ENCODE measurements at regions not wholly inside any gene's neighbourhood (a gene's known extent, or its start where the extent isn't known, plus 50 kb on each side); places are given as distances from the start of the nearest gene placed in this dataset.
"Not testable (repeated sequence)": the region's sequence is repeated elsewhere in the genome, so short reads cannot be mapped to it uniquely, and the experiment has no call there.

DNA sequence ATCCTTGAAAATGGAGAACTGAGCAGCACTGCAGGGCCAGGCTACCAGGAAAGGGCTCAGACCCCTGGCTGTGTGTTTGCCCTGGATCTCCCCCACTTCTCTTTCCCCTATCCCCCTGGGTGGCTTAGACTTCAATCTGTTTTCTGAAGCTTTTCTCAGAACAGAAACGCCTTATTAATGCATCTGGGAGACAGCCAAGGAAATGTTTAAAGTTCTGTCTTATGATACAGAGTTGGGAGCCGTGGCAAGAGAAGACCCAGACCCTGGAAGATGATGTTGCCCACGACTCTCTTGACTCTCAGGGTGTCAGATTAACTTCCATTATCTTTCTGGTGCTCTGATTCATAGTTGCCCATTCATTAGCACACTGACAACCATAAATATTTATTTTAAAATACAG, 107.1 kb downstream of the EBLN1 start:
- no peak for DNase-seq (ENCODE audit: extremely low read depth, low read depth)
- TF ChIP-seq, protein P1, sequence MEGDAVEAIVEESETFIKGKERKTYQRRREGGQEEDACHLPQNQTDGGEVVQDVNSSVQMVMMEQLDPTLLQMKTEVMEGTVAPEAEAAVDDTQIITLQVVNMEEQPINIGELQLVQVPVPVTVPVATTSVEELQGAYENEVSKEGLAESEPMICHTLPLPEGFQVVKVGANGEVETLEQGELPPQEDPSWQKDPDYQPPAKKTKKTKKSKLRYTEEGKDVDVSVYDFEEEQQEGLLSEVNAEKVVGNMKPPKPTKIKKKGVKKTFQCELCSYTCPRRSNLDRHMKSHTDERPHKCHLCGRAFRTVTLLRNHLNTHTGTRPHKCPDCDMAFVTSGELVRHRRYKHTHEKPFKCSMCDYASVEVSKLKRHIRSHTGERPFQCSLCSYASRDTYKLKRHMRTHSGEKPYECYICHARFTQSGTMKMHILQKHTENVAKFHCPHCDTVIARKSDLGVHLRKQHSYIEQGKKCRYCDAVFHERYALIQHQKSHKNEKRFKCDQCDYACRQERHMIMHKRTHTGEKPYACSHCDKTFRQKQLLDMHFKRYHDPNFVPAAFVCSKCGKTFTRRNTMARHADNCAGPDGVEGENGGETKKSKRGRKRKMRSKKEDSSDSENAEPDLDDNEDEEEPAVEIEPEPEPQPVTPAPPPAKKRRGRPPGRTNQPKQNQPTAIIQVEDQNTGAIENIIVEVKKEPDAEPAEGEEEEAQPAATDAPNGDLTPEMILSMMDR (IDR thresholded peaks at IDR 0.05; ENCODE audit: low read depth, low read length, missing control alignments) = no peak
- no peak overlapping the region for H3K4me3 ChIP-seq (replicated peaks; ENCODE audit: low read depth, low read length)

DNA sequence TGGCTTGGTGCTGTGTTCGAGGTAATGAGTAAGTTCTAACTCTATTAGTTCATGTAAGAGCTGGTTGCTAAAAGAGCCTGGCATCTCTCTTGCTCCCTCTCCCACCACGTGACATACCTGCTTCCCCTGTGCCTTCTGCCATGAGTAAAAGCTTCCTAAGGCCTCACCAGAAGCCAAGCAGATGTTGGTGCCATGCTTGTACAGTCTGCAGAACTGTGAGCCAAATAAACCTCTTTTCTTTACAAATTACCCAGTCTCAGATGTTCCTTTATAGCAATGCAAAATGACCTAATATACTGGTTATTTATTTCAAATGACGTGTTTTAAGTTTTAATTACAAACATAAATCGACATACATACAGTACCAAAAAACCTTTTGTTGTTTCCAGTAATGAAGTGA, 101.7 kb upstream of the DNAJC1 start:
- TF ChIP-seq, protein P1 (IDR thresholded peaks at IDR 0.05; ENCODE audit: low read depth, low read length, missing control alignments) = no peak
- no peak for DNase-seq (ENCODE audit: extremely low read depth, low read depth)
- no peak overlapping the region for H3K4me3 ChIP-seq (replicated peaks; ENCODE audit: low read depth, low read length)

DNA sequence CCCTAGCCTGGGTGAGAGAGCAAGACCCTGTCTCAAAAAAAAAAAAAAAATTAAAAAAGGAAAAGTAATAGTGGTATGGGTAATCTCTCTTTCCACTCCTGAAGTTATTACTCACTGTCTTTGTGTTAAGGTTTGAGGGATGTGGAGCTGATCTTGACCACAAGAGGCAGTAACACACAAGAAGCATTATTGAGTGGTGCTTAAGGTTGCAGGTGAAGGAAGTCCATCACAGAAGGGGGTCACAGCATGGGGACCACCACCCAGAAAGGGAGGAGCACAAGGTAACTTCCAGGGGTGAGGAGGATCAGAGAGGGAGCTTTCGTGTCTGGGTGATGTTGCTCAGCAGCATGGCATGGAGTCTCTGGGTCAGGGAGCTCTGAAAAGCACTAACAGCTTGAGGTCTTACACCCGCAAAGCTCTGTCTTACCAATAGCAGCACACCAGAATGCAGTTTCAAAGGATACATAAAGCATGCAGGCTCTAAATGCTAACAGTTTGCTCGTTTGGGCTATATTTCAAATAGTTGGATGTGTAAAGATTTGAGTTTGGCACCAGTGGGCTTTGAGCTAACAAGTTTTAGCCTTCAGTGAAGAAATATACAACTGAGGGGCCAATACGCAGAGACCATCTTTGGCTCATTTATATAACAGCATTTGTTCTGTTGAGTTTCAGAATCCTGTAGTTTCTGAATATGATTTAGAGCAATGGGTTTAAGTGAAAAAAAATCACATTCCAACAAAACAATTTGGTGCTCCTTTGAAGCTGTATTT, 100.4 kb upstream of the DNAJC1 start:
- TF ChIP-seq, protein P1 (IDR thresholded peaks at IDR 0.05; ENCODE audit: low read depth, low read length, missing control alignments) = peak; percentile 32
- no peak overlapping the region for H3K4me3 ChIP-seq (replicated peaks; ENCODE audit: low read depth, low read length)
- no peak for DNase-seq (ENCODE audit: extremely low read depth, low read depth)

GRCh38 chr10:22097696-22098095, 94.2 kb upstream of the DNAJC1 start:
- TF ChIP-seq, protein P1 (IDR thresholded peaks at IDR 0.05; ENCODE audit: low read depth, low read length, missing control alignments) = no peak
- H3K4me3 ChIP-seq (replicated peaks; ENCODE audit: low read depth, low read length) = no peak overlapping the region

DNA sequence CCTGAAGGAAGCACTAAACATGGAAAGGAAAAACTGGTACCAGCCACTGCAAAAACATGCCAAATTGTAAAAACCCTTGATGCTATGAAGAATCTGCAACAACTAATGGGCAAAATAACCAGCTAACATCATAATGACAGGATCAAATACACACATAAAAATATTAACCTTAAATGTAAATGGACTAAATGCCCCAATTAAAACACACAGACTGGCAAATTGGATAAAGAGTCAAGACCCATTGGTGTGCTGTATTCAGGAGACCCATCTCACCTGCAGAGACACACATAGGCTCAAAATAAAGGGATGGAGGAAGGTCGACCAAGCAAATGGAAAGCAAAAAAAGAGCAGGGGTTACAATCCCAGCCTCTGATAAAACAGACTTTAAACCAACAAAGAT, 87.7 kb upstream of the DNAJC1 start:
- H3K4me3 ChIP-seq (replicated peaks; ENCODE audit: low read depth, low read length); DNase-seq (ENCODE audit: extremely low read depth, low read depth): not testable (repeated sequence)

More at GRCh38 chr10:22097696-22098095, 94.2 kb upstream of the DNAJC1 start:
- no peak for DNase-seq (ENCODE audit: extremely low read depth, low read depth)

- TF ChIP-seq, protein P1 (IDR thresholded peaks at IDR 0.05; ENCODE audit: low read depth, low read length, missing control alignments) = no peak
- no peak for DNase-seq (ENCODE audit: extremely low read depth, low read depth)
- H3K4me3 ChIP-seq (replicated peaks; ENCODE audit: low read depth, low read length) = no peak overlapping the region
Observed at GRCh38 chr10:22087402-22087738, 83.8 kb upstream of the DNAJC1 start.

DNA sequence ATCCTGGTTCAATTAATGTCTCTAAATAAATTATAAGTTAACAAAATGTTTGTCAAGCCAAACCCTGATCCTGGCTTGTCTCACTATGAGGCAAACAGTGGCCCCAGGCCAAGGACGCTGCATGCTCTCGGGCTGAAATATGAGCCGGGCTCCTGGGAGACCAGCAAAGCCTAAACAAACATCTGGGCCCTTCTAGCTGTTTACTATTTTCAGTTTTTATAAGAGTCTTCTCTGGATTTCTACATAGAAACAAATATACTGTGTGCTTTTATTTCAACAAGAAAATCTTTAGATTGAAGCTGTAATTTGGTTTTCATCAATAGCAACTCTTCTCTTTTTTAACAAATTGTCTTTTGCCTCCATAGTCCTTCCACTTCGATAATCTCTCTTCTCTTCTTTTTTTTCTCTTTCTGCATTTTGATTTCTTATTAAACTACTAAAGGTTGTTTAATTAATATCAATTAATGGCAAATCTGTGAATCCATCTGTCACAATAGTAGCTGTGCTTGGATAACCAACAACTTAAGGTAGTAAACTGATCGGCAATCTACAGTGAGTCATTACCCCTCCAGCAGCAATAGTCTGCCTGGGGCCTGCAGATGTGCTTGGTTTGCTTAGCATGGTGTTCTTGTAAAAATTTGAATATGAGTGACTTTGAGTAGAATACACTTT, 83.3 kb upstream of the DNAJC1 start:
- TF ChIP-seq, protein P1 (IDR thresholded peaks at IDR 0.05; ENCODE audit: low read depth, low read length, missing control alignments) = no peak

DNA sequence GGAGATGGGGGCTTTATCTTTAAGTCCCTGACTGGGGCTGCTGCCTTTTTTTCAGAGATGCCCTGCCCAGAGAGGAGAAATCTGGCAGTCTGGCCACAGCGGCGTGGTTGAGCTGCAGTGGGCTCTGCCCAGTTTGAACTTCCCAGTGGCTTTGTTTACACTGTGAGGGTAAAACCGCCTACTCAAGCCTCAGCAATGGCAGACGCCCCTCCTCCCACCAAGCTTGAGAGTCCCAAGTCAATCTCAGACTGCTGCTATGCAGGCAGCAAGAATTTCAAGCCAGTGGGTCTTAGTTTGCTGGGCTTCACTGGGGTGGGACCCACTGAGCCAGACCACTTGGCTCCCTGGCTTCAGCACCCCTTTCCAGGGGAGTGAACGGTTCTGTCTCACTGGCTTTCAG, 76.4 kb upstream of the DNAJC1 start:
- DNase-seq (ENCODE audit: extremely low read depth, low read depth); H3K4me3 ChIP-seq (replicated peaks; ENCODE audit: low read depth, low read length): not testable (repeated sequence)

More for the DNA sequence above, 83.3 kb upstream of the DNAJC1 start:
- H3K4me3 ChIP-seq (replicated peaks; ENCODE audit: low read depth, low read length) = no peak overlapping the region
- peak; percentile 56 for DNase-seq (ENCODE audit: extremely low read depth, low read depth)
